GM13976 (cell line): ENCODE measurements at regions not wholly inside any gene's neighbourhood (a gene's known extent, or its start where the extent isn't known, plus 50 kb on each side); places are given as distances from the start of the nearest gene placed in this dataset.

Experiments used
- DNase-seq: peaks from one replicate; pipeline ENCODE4 v3.0.0; 2012; ENCODE audit warnings: low spot score
- CTCF ChIP-seq: IDR thresholded peaks from 2 replicates; pipeline ENCODE4 v1.5.1; 2012; ENCODE audit warnings: borderline replicate concordance, mild to moderate bottlenecking; ENCODE audit not compliant: insufficient read depth; ENCODE audit errors: extremely low read depth, missing control alignments, control extremely low read depth
- in situ Hi-C: fragments of 300-500 bp; cut with MboI; formaldehyde crosslinking; loops from one replicate; pipeline ENCODE4 v1.12.0; 2022; ENCODE audit warnings: low sequenced_read_pairs, mixed read lengths, inconsistent platforms; ENCODE audit not compliant: unreplicated experiment

- TF ChIP-seq CTCF = no peak
- in situ Hi-C loops = no loop called here
- no peak for DNase-seq
Observed at GRCh38 chr18:78676622-78677482, 302.8 kb upstream of the SALL3 start.

DNA sequence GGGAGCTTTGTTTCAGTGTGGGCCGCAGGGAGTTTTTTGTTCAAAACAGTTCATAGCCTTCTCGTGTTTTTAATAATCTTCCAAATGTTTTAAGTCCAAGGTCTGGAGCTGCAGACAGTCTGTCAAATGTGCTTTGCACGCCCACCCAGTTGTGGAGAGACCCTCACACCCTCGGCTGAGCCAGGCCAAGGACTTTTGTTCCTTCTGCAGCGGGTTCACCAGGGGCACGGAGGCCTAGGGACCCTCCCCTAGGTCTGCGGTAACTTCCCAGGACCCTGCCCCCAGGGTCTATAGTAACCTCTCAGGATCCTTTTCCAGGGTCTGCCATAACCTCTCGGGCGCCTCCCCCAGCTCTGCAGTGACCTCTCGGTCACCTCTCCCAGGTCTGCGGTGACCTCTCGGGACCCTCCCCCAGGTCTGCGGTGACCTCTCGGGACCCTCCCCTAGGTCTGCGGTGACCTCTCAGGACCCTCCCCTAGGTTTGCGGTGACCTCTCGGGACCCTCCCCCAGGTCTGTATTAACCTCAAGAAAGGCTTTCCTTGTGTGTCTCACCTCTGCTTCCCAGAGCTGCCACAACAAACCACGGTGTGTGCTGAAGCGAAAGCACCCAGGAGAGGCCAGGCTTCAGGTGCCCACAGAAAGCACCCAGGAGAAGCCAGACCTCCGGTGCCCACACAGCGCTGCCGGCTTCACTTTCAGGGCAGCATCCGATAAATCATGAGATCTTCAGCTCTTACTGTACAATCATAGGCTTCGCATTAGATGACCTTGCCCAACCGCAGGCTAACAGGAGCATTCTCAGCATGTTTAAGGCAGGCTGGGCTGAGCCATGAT lies 301.9 kb upstream of the SALL3 start:
- in situ Hi-C loops = no loop called here
- DNase-seq = no peak

DNA sequence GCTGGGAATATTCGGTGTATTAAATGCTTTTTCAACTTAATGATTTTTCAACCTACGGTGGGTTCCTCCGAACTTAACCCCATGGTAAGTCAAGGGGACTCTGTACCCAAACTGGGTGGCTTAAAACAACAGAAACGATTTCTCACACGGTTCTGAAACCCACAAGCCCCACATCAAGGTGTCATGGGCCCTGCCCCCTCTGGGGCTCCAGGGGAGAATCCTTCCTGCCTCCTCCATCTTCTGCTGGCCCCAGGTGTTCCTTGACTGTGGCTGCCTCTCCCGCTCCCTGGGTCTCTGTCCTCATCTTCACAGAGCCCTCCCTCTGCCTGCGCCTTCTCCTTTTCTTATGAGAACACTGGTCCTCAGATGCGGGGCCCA lies 301.3 kb upstream of the SALL3 start:
- in situ Hi-C loops = no loop called here
- no peak for TF ChIP-seq CTCF
- DNase-seq = no peak

More for the DNA sequence above, 301.9 kb upstream of the SALL3 start:
- no peak for TF ChIP-seq CTCF

- no peak for DNase-seq
- no peak for TF ChIP-seq CTCF
- in situ Hi-C loops = no loop called here
Observed at GRCh38 chr18:78679031-78679430, 300.6 kb upstream of the SALL3 start.

DNA sequence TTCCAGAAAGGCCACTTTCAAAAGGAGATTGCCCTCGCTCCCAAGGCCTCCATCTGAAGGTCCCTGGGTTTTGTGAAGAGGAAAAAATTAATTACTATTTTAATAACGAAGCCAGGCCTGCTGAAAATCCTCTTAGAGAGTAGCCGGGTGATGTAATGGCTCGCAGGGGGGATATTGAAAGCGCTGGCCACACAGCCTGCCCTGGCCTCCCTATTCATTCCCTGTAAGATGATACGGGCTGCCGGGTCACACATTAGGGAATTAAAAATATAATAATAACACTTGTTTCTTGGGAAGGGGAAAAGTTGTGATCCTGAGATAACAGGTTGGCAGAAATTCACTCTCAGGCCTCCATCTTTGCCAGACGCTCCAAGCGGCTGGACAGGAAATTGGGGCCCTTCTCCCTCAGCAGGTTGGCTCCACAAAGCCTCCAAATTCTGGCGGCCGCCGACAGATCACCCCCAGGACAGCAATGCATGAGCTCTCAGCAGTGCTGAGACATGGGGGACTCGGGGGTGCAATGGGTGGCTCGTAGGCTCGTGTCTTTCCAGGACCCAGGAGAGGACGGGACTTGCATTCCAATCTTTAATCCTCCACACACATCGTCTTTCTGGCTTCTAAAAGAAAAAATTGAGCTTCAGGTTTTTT lies 299.9 kb upstream of the SALL3 start:
- TF ChIP-seq CTCF = no peak
- no peak for DNase-seq
- in situ Hi-C loops = no loop called here

DNA sequence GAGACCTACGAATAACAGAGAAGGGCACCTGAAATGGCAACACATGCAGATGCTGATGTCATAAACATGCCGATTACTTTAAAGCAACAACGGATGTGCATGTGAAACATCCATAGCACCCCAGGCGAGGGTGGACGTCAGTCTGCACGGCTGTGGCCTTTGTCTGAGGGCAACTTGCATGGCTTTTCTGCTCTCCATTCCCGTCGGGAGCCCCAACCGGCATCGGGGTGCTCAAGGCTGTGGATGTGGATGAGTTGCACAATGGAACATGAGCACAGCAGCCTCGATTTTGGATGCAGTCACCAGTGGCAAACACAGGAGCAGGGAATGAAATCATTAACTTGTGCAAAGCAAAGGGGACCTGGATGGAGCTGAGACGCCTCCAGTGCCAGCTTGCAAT lies 298.2 kb upstream of the SALL3 start:
- in situ Hi-C loops = no loop called here
- DNase-seq = no peak

More for the DNA sequence above, 298.2 kb upstream of the SALL3 start:
- no peak for TF ChIP-seq CTCF
